Transverse colon (tissue), 4 donors: ENCODE measurements at regions not wholly inside any gene's neighbourhood (a gene's known extent, or its start where the extent isn't known, plus 50 kb on each side); places are given as distances from the start of the nearest gene placed in this dataset.
A peak's percentile ranks its signal among the peaks of the same experiment; 100 is the strongest.

Source experiments
- DNase-seq: peaks from one replicate; pipeline ENCODE4 v3.0.0-alpha.2; 2019
- H3K27ac ChIP-seq, 4 donors: fragments of 200-600 bp; sonication (generic); 2 replicates each; pipeline ENCODE4 v1.5.1; 2016 to 2018; ENCODE audit warnings: inconsistent platforms in 4 of 4
- H3K27me3 ChIP-seq: fragments of 200-600 bp; sonication (generic); 2 replicates; pipeline ENCODE4 v1.5.1; 2017; ENCODE audit warnings: inconsistent platforms
- H3K36me3 ChIP-seq, 4 donors: fragments of 200-600 bp; sonication (generic); 2 replicates each; pipeline ENCODE4 v1.5.1; 2017 to 2019; ENCODE audit warnings: inconsistent platforms in 4 of 4
- H3K4me1 ChIP-seq, 4 donors: fragments of 200-600 bp; sonication (generic); 2 replicates each; pipeline ENCODE4 v1.5.1; 2017 to 2020; ENCODE audit warnings: inconsistent platforms in 4 of 4
- H3K4me3 ChIP-seq, 4 donors: fragments of 200-600 bp; sonication (generic); 1 replicate in 1 of 4; 2 replicates in 3 of 4; pipeline versions ENCODE4 v1.5.1 to v1.6.1; 2017 to 2019; ENCODE audit warnings: inconsistent platforms in 4 of 4
- H3K9me3 ChIP-seq, 2 donors: fragments of 200-600 bp; sonication (generic); 2 replicates each; pipeline ENCODE4 v1.5.1; 2017 to 2019; ENCODE audit warnings: inconsistent platforms in 2 of 2
- EP300 ChIP-seq: sonication (generic); formaldehyde crosslinking; IDR thresholded peaks from one replicate; pipeline ENCODE4 v1.6.1; 2017; ENCODE audit warnings: antibody characterized with exemption, low read depth
- POLR2A ChIP-seq: fragments of 450-650 bp; IDR thresholded peaks from one replicate; pipeline ENCODE4 v1.6.1; 2016; ENCODE audit warnings: antibody characterized with exemption, mild to moderate bottlenecking, moderate library complexity
- POLR2AphosphoS5 ChIP-seq, 3 donors: sonication (generic); formaldehyde crosslinking; IDR thresholded peaks; one replicate each; pipeline ENCODE4 v1.6.1; 2016; ENCODE audit warnings: antibody characterized with exemption in 3 of 3
- WGBS, 2 donors: methylation state at CpG; one replicate each; pipeline ENCODE4 v1.1.5; 2018; ENCODE audit warnings: low coverage in 1 of 2; 5-methylcytosine and 5-hydroxymethylcytosine counted together
- in situ Hi-C, 4 donors: fragments of 200-750 bp; cut with MboI; loops; one replicate each; pipeline versions ENCODE4 v1.15.0 to v1.15.1; 2017; ENCODE audit warnings: low sequenced_read_pairs in 3 of 4, low pct_ligation_motif_present in 1 of 4, low pct_unique_long_range_greater_than_20kb in 1 of 4
- intact Hi-C: fragments of 100-400 bp; cut with DNase I; formaldehyde crosslinking; loops from one replicate; pipeline ENCODE4 v1.15.1; 2023; ENCODE audit warnings: low total_unique reads
- TF ChIP-seq, protein P1 (sequence below), 5 experiments: fragments of 200-600 bp in 3 of 5; fragments of 450-650 bp in 2 of 5; sonication (generic) in 3 of 5; IDR thresholded peaks; 1 replicate in 2 of 5; 2 replicates in 3 of 5; pipeline ENCODE4 v1.5.1; 2016 to 2017; ENCODE audit warnings: antibody characterized with exemption in 5 of 5, inconsistent platforms in 3 of 5, mild to moderate bottlenecking in 2 of 5, moderate library complexity in 1 of 5

DNA sequence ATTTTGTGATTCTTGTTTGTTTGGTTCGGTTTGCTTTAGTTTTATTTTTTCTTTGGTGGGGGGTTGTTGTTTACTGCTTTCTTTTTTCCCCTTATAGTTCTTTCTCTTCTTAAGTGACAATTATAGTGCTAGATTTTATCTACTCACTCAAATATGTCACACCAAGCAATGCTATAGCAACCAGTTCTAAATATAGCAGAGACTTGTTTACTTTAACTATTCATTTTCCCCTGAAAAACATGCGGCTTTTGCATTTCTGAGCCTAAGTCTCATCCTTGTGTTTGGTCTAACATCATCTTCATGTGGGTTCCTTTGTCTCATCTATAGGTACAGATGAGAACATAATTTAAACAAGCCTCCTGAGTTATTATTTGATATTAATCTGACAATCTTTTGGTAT lies 676.6 kb downstream of the FAT4 start:
- Histone ChIP-seq H3K4me3 (no peak overlapping the region), H3K36me3 (no peaks in the 10 kb centered on the region), H3K27me3 (no peaks in the 10 kb centered on the region), H3K4me1 (peaks cover 0 to 9% (median 0%) of the 10 kb centered on the region in 4 donors), H3K27ac (no peak overlapping the region), H3K9me3 (no peaks in the 10 kb centered on the region)
- no peak for DNase-seq
- TF ChIP-seq, protein P1, sequence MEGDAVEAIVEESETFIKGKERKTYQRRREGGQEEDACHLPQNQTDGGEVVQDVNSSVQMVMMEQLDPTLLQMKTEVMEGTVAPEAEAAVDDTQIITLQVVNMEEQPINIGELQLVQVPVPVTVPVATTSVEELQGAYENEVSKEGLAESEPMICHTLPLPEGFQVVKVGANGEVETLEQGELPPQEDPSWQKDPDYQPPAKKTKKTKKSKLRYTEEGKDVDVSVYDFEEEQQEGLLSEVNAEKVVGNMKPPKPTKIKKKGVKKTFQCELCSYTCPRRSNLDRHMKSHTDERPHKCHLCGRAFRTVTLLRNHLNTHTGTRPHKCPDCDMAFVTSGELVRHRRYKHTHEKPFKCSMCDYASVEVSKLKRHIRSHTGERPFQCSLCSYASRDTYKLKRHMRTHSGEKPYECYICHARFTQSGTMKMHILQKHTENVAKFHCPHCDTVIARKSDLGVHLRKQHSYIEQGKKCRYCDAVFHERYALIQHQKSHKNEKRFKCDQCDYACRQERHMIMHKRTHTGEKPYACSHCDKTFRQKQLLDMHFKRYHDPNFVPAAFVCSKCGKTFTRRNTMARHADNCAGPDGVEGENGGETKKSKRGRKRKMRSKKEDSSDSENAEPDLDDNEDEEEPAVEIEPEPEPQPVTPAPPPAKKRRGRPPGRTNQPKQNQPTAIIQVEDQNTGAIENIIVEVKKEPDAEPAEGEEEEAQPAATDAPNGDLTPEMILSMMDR (IDR thresholded peaks at IDR 0.05): no peak
- no peak for TF ChIP-seq POLR2A
- TF ChIP-seq POLR2AphosphoS5 (IDR thresholded peaks at IDR 0.05): no peak
- TF ChIP-seq EP300: no peak
- in situ Hi-C loops: no loop called here
- intact Hi-C loops: no loop called here
- WGBS, 2 donors: 45% methylated on average over 1 to 2 of the region's 2 CpGs

DNA sequence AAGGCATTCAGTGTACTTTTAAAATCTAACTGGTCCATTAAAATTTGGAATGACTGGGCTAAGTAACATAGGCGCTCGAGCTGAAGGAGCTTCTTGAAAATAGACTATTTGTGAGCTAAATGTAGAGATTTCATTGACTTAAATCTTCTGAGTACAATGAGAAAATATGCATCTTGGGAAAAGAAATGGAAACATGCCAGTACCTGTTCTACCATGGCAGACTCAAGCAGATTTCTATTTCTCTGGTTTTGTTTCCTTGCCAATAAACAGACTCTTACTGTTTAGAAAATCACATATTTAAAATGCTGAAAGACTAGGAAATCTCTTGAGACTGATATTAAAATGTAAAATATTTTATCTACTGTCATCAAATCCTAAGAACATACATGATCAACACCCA lies 678.1 kb downstream of the FAT4 start:
- Histone ChIP-seq H3K9me3 (no peaks in the 10 kb centered on the region), H3K27me3 (no peaks in the 10 kb centered on the region), H3K4me3 (no peak overlapping the region), H3K36me3 (no peaks in the 10 kb centered on the region), H3K4me1 (peaks cover 0 to 9% (median 0%) of the 10 kb centered on the region in 4 donors), H3K27ac (no peak overlapping the region)
- in situ Hi-C loops (no loop called here), intact Hi-C loops (no loop called here)
- TF ChIP-seq, protein P1 (IDR thresholded peaks at IDR 0.05): no peak
- TF ChIP-seq POLR2A (no peak), EP300 (no peak), POLR2AphosphoS5 (IDR thresholded peaks at IDR 0.05) (no peak)
- no peak for DNase-seq
- 77 to 79% methylated on average over 2 of the region's 2 CpGs for WGBS, 2 donors

DNA sequence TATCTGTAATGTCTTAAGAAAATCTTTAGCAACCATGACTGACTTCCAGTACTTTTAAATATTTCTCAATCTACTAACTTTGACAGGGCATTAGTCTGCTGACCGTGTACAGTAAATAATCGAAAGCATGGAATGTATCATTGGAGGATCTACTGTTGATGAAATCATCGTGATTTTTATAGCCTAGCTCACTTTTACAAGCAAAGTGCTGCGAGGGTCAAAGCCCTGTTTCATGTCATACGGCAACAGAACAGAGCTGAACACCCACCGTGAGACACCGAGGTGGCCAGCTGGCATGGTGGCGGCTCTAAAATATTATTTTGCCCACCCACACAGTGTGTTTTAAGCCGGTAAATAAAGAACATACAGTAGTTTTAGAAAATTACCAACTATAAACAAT lies 679.3 kb downstream of the FAT4 start:
- no peak for TF ChIP-seq POLR2AphosphoS5 (IDR thresholded peaks at IDR 0.05)
- no peak for TF ChIP-seq EP300
- TF ChIP-seq POLR2A: no peak
- TF ChIP-seq, protein P1 (IDR thresholded peaks at IDR 0.05): no peak
- Histone ChIP-seq H3K27ac (peak overlapping the region in 1 of 4 donors; percentile 1), H3K4me3 (no peak overlapping the region), H3K4me1 (peaks cover 0 to 9% (median 0%) of the 10 kb centered on the region in 4 donors), H3K36me3 (no peaks in the 10 kb centered on the region), H3K27me3 (no peaks in the 10 kb centered on the region), H3K9me3 (no peaks in the 10 kb centered on the region)
- 55 to 64% methylated on average over 9 of the region's 9 CpGs for WGBS, 2 donors
- intact Hi-C loops (no loop called here), in situ Hi-C loops (no loop called here)
- no peak for DNase-seq

DNA sequence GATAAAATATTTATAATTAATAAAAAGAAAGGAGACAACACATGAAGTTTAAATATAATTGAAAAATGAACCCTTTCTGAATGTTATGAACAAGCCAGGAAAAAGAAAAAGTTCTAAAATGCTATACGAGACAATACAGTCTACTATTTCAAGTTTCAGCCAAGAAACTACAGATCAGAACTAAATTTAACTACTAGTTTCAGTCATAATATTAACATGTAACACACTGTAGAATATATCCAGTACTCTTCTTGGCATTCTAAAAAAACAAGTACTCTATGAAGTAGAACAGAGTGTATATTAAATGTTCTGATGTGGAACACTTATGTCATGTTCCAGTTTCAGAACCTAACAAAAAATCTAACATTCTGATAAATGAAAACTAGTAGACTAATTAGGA lies 679.7 kb downstream of the FAT4 start:
- Histone ChIP-seq H3K27ac (peak overlapping the region in 1 of 4 donors; percentile 1), H3K9me3 (no peaks in the 10 kb centered on the region), H3K4me1 (peaks cover 0 to 9% (median 0%) of the 10 kb centered on the region in 4 donors), H3K4me3 (no peak overlapping the region), H3K27me3 (no peaks in the 10 kb centered on the region), H3K36me3 (no peaks in the 10 kb centered on the region)
- in situ Hi-C loops (no loop called here), intact Hi-C loops (no loop called here)
- TF ChIP-seq POLR2A (no peak), POLR2AphosphoS5 (IDR thresholded peaks at IDR 0.05) (no peak), EP300 (no peak)
- TF ChIP-seq, protein P1 (IDR thresholded peaks at IDR 0.05): no peak
- DNase-seq: no peak
- 53 to 83% methylated on average over 1 of the region's 1 CpG for WGBS, 2 donors
